Posterior cingulate gyrus (tissue), 11 donors: ENCODE measurements at regions not wholly inside any gene's neighbourhood (a gene's known extent, or its start where the extent isn't known, plus 50 kb on each side); places are given as distances from the start of the nearest gene placed in this dataset.

Source experiments
- DNase-seq, 10 donors: peaks; one replicate each; pipeline versions ENCODE4 v3.0.0 to v3.0.0-alpha.2; 2020 to 2021; ENCODE audit warnings: mixed read lengths in 3 of 10
- intact Hi-C: fragments of 100-400 bp; cut with DNase I; formaldehyde crosslinking; loops from one replicate; pipeline ENCODE4 v1.15.1; 2023

GRCh38 chr4:79043138-79043537 is 103.9 kb upstream of the PAQR3 start:
- intact Hi-C loops = no loop called here
- no peak for DNase-seq

GRCh38 chr4:79042079-79042674 is 102.9 kb upstream of the PAQR3 start:
- no peak for DNase-seq
- intact Hi-C loops = no loop called here

- DNase-seq = peak in 2 of 10 donors; percentile 24 to 44
- intact Hi-C loops = no loop called here
These were observed 95.3 kb upstream of the PAQR3 start for GRCh38 chr4:79034544-79034943.

GRCh38 chr4:79030973-79031372 is 91.7 kb upstream of the PAQR3 start:
- intact Hi-C loops = no loop called here
- no peak for DNase-seq

- no peak for DNase-seq
- intact Hi-C loops = no loop called here
These were observed 88.4 kb upstream of the PAQR3 start for GRCh38 chr4:79027656-79028055.

GRCh38 chr4:79025170-79025569 is 85.9 kb upstream of the PAQR3 start:
- DNase-seq = no peak
- intact Hi-C loops = no loop called here

GRCh38 chr4:79023799-79024770 is 84.8 kb upstream of the PAQR3 start:
- no peak for DNase-seq
- intact Hi-C loops = no loop called here

GRCh38 chr4:79022529-79022928 is 83.3 kb upstream of the PAQR3 start:
- DNase-seq = peak in 1 of 10 donors; percentile 79
- intact Hi-C loops = no loop called here

- intact Hi-C loops = no loop called here
- no peak for DNase-seq
These were observed 78.2 kb upstream of the PAQR3 start for GRCh38 chr4:79017481-79017880.

GRCh38 chr4:79016878-79017277 is 77.6 kb upstream of the PAQR3 start:
- peak in 1 of 10 donors; percentile 48 for DNase-seq
- intact Hi-C loops = no loop called here

GRCh38 chr4:79015411-79015810 is 76.2 kb upstream of the PAQR3 start:
- no peak for DNase-seq
- intact Hi-C loops = no loop called here

- DNase-seq = no peak
- intact Hi-C loops = no loop called here
These were observed 75.0 kb upstream of the PAQR3 start for GRCh38 chr4:79014230-79014629.

GRCh38 chr4:79013756-79014155 is 74.5 kb upstream of the PAQR3 start:
- DNase-seq = no peak
- intact Hi-C loops = no loop called here

GRCh38 chr4:78990938-78991810 is 51.9 kb upstream of the PAQR3 start:
- intact Hi-C loops = no loop called here
- peak in 1 of 10 donors; percentile 30 for DNase-seq

- intact Hi-C loops = no loop called here
- DNase-seq = no peak
These were observed 50.5 kb upstream of the PAQR3 start for GRCh38 chr4:78989697-78990270.
